IPS DF 4.7 (cell line): ENCODE measurements at regions not wholly inside any gene's neighbourhood (a gene's known extent, or its start where the extent isn't known, plus 50 kb on each side); places are given as distances from the start of the nearest gene placed in this dataset.
"Not testable (repeated sequence)": the region's sequence is repeated elsewhere in the genome, so short reads cannot be mapped to it uniquely, and the experiment has no call there.

Experiments used
- DNase-seq: peaks from one replicate; pipeline ENCODE4 v3.0.0-alpha.2; 2013; ENCODE audit warnings: low spot score; ENCODE audit errors: extremely low read depth

DNA sequence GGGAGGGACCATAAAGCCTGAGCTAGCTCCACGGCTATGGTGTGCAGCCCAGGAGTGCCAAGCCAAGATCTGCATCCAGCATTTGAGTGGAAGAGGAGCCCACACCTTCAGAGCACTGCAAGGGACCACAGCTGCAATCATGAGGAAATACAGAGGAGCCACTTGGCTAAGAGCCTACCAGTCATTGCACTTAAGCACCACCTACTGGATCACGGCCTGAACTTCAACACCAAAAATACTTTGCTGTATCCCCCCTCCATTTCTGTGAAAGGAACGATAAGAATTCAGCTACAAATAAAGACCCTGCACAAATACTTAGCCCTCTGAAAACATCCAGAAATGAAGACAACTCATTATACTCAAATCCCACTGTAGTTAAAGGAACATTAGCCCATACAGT, 545.3 kb downstream of the TSN start:
- DNase-seq = peak; percentile 5

DNA sequence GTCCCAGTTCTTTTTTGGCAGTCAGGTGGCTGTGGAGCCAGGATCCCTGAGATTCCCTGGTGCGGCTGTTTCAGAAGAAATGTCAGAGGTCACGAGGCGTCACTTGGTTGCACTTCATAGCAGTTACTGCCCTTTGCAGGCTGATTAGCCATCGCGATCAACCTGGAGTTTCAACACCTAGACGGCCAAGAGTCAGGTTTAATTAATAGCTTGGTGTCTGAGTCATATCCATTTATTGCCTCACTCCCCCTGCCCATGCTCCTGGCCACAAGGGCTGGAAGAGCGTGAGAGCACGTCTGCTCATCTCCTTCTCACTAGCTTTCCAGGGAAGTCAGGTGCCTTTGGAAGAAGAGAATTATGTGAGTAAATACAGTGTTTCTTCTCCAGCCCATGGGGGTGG, 552.3 kb downstream of the TSN start:
- no peak for DNase-seq

GRCh38 chr2:122315306-122315705, 559.9 kb downstream of the TSN start:
- DNase-seq = no peak

DNA sequence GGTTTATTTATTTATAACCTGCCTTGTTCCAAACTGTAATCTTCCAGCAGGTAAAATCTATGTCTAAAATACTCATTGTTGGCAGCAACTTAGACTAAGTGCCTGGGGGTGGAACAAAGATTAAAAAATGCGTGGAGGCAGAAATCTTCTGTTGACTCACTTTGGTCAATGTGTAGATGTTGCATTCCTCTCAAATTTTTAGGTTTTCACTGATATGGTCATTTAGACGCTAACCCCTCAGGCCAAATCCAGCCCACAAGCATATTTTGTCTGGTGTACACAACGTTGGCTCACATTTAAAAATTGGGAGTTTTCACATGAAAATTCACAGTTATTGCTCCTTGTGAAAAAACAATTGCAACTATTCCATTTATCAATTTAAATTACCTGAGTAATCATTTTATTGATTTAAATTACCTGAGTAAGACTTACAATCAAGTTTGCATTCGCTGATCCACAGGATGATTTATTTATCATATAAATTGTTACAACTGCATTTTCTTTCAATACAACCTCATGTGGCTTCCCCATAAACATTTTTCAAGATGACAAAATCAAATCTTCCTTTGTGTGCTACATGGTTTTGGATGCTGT, 564.2 kb downstream of the TSN start:
- no peak for DNase-seq

- DNase-seq = no peak
Observed at GRCh38 chr2:122322815-122323214, 567.4 kb downstream of the TSN start.

- DNase-seq = no peak
Observed at GRCh38 chr2:122323927-122324326, 568.5 kb downstream of the TSN start.

DNA sequence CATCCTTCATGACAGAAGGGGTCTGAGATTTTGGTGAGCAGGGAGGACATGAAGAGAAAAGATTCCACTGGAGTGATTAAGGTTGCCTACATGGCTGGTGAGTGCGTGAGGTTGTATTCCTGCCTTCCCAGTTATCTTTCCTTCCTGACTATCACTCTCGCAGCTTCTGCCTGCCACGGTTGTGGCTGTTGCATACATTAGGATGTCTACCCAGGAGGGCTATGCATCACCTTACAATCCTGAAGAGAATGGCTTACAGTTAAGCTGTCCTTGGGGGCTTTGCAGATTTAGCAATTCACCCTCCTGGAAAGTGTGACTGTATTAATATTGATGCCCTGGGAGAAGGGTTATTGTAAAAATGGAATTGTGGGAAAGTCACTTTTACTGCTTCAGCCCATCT, 571.0 kb downstream of the TSN start:
- DNase-seq = no peak

DNA sequence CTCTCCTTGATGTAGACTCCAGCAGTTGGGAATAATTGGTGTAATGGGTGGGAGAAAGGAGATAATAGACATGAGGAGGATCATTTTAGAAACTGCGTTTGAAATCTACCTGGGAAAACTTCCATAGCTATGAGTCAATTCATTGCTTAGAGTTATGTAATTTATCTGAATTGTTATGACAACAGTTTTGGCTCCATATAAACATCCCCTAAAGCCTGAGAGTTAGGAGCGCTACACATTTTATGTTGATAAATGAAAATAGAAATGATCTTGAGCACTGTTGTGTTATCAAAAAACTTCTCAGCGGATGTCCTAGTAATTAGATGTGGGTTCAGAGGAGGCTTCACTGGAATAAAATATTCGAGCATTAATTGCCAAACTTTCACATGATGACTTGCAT, 573.4 kb downstream of the TSN start:
- DNase-seq = no peak

GRCh38 chr2:122329278-122329677, 573.8 kb downstream of the TSN start:
- no peak for DNase-seq

- DNase-seq = no peak
Observed at GRCh38 chr2:122333932-122334331, 578.5 kb downstream of the TSN start.

DNA sequence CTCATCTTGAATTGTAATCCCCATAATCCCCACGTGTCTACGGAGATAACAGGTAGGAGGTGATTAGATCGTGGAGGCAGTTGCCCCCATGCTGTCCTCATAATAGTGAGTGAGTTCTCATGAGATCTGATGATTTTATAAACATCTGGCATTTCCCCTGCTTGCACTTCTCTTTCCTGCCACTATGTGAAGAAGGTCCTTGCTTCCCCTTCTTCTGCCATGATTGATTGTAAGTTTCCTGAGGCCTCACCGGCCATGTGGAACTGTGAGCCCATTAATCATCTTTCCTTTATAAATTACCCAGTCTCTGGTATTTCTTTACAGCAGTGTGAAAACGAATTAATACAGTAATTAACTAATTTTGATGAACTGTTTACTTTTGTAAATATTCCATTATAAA, 582.5 kb downstream of the TSN start:
- DNase-seq = no peak

DNA sequence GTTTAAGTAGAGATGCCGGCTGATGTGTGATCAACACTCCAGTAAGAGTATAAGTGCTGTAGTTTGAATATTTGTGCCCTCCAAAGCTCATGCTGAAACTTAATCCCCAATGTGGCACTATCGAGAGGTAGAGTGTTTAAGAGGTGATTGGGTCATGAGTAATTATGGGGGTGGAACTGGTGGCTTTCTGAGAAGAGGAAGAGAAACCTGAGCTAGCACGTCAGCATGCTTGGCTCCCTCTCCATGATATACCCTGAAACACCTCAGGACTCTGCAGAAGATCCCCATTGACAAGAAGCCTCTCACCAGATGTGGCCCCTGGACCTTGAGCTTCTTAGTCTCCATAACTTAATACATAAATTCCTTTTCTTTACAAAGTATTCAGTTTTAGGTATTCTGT, 584.8 kb downstream of the TSN start:
- no peak for DNase-seq

DNA sequence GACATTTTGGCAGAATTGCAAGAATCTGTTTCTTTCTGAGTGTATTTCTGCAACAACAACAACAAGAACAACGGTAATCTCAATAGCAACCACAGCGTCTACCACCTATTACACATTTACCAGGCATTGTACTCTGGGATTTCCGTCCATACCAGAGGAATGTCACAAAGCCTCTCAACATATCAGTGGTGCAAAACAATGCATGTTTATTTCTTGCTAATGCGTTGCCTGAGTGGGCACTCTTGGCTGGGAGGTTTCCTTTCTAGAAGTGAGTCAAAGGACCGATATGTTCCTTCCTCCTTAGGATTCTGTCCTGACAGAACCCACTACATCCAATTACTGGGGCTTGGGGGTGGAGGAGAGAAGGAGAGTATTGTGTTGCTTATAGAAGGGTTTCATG, 585.6 kb downstream of the TSN start:
- no peak for DNase-seq

DNA sequence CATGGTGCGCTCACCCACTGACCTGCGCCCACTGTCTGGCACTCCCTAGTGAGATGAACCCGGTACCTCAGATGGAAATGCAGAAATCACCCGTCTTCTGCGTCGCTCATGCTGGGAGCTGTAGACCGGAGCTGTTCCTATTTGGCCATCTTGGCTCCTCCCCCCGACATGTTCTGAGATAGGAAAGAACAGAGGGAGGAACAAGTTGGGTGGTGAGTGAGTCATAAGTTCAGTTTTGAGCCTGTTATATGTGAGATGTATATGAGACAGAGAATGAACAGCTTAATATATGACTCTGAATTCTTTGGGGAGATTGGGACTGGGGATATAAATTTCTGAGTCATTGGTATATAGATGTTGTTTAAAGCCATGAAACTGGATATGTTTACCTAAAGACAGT, 596.7 kb downstream of the TSN start:
- not testable (repeated sequence) for DNase-seq

GRCh38 chr2:122357998-122358397, 602.5 kb downstream of the TSN start:
- DNase-seq = no peak

GRCh38 chr2:122358729-122359128, 603.3 kb downstream of the TSN start:
- no peak for DNase-seq

GRCh38 chr2:122363885-122364284, 608.4 kb downstream of the TSN start:
- no peak for DNase-seq

DNA sequence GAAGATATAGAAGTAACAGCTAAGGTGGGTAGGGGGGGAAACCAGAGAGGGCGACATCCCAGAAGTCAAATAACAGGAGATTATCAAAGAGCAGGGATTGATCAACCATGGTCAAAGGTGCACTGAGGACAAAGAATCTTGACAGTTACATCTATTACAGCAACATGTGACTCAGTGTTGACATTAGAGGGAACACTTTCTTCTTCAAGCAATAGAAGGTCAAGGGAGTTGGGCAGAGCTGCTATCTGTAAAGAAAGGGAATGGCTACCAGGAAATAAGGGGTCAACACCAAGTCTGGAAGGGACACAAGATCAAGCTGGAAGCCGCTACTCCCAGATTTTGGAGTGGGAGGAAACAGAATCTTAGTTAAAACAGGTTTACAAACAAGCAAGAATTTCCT, 611.0 kb downstream of the TSN start:
- no peak for DNase-seq

- DNase-seq = no peak
Observed at GRCh38 chr2:122366969-122367645, 611.7 kb downstream of the TSN start.

DNA sequence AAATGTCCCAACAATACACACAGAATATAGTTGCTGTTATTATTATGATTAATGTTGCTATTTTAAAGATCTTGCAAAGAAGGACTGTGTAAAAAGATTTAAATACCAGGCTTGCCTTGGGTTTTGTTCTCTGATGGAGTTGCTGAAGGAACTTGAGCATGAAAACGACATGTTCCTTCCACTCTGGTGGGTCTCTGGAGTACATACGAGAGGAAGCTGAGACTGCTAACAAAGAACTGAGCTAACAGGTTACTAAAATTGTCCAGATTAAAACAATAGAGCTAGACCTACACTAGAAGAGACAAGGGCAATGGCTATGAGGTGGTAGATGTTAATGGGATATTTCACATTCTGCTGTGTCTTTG, 612.2 kb downstream of the TSN start:
- no peak for DNase-seq

GRCh38 chr2:122368576-122369243, 613.3 kb downstream of the TSN start:
- no peak for DNase-seq

GRCh38 chr2:122378521-122378920, 623.1 kb downstream of the TSN start:
- no peak for DNase-seq

DNA sequence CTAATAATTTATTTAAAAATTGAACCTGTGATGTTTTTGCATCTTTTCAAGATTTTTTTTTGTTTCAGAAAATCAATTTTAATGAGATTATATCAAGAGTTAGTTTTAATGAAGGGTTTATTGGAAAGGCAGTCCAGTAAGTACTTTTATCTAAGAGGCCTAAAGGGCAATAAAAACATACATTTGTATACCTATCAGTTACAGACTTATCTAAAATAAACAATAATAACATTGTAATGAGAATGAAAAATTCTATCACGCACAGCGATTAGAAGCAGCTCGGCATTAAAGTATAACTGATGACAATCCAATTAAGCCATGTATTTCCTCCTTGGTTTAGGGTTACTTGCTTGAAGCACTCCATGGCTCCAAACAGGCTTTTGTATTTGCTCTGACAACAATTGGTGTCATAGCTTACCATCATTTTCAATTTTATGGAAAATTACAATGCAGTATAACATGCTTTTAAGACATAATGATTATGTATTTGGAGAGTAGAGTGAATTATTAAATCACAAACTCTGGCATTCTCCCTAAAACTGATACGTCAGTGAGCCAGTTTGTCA, 629.4 kb downstream of the TSN start:
- no peak for DNase-seq
